ENCODE measurements at regions not wholly inside any gene's neighbourhood (a gene's known extent, or its start where the extent isn't known, plus 50 kb on each side); places are given as distances from the start of the nearest gene placed in this dataset.

DNA sequence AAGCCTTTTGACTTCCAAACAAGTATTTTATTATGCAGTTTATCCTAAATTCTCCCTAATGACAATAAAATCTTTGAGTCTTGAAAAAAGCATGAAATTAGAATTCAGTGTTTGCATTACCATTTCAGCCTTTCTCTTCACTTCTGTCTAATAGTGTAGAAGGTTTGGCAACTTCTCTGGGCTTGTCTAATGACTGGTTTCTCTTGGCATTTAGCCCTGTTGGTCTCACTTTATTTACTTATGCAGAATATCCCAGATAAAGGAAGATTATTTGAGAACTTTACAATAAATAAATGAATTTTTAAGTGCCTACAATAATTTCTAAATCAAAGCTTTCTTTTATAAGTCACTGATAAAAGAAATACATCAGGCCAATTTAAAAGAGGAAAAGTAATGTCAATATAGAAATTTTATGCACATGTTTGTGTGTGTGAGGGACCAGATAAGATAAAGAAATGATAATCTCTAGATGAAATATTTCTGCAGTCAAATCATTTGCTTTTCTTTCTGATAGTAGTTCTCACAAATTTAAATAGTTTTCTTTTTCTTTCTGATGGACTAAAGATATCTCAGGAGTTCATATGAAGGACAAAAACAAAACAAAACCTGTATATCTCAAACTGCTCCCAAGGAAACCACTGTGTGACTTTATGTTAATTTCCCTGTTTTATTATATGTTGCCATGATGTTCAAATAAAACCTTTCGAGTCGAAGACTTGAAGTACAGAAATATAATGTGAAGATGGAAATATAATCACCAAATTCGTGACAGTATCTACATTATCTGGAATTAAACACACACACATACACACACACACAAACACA is 533.1 kb upstream of the CBLB start:
- TF ChIP-seq POLR2A (IDR thresholded peaks at IDR 0.05) (no peak), CTCF (IDR thresholded peaks at IDR 0.05) (no peak)

All from body of pancreas (tissue), 4 donors.